Umbilical cord (tissue), 1 donor: ENCODE measurements at regions not wholly inside any gene's neighbourhood (a gene's known extent, or its start where the extent isn't known, plus 50 kb on each side); places are given as distances from the start of the nearest gene placed in this dataset.
"Not testable (repeated sequence)": the region's sequence is repeated elsewhere in the genome, so short reads cannot be mapped to it uniquely, and the experiment has no call there.

Experiments used
- DNase-seq: peaks from one replicate; pipeline ENCODE4 v3.0.0-alpha.2; 2015; ENCODE audit warnings: low spot score

DNA sequence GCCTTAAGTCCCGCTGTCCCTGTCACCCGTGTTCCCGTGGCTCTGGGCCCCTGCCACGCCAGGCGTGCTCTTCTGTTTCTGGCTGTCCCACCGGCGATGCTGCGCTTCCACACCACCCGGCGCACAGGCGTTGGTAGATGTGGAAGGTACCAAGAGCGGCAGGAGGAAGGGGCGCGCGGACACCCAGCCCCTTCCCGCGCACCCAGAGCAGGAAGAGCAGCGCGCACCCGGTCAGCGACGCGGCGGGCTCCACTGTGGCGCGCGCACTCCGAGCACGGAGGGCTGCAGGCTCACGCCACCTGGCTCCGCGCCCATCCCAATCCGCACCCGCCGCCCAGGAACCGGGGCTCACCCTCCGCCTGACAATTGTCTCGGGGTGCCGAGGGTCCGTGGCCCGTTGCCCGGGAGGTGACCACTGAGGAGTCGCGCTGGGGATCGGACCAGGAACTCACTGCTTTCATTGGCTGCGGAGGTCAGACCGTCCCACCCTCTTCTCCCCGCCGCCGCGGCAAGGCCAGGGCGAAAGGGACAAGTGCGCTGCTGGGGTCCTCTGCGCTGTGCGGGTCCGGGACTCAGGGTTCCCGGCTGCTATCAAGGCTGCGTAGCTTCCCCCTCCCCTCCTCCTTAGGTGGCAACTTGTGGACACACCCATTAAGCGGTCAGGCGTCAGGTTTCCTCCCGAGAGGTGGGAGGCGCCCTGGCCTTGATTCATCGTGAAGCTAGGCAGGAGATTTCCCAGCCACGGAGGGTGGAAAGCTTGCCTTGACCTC is 121.6 kb upstream of the ZNF92 start:
- DNase-seq, result peak; percentile 74

DNA sequence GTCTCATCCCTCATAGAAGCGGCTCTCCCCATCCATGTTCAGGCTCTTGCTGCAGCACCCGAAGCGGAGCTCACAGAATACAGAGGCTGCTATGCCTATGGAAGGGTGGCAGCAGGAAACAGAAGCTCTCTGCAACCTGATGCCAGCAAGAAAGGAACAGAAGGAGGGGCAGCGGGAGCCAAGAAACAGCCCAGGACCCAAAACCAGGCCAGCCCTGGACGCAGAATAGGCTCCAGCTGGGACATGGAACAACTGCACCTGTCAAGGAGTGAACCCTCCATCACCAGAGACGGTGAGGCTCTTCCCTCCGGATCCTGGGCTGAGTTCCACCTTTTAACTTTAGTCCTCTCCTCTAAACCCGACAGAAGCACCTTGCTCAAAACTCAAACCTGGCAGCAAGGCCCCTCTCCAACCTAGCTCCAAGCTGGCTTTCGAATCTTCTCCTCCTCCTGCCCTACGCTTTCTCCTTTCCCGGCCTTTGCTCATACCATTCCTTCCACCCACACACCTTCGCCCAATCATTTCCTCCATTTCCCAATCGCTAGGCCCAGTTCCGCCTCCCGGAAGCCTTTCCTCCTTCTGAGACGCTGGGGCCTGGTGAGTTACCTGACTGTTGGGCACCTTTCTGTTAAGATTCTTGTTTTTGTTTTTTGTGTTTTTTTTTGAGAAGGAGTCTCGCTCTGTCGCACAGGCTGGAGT is 122.8 kb upstream of the ZNF92 start:
- no peak for DNase-seq

DNA sequence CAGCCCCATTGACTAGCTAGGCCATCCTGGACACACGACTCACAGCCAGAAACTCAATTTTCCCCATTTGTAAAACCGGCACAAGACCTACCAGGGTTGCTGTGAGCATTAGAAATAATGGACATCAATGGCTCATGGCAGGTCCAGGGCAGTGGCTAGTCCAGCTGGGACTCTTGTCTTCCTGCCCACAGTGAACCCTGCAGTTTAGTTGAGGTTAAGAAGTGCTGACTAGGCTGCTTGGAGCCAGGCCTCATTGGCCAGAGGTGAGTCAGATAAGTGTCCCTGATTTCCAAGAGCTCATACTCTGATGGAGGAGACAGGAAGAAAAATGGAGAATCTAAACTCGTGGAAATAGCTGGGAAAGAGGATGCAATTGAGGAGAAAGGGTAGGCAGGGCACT is 123.4 kb upstream of the ZNF92 start:
- DNase-seq, result no peak

DNA sequence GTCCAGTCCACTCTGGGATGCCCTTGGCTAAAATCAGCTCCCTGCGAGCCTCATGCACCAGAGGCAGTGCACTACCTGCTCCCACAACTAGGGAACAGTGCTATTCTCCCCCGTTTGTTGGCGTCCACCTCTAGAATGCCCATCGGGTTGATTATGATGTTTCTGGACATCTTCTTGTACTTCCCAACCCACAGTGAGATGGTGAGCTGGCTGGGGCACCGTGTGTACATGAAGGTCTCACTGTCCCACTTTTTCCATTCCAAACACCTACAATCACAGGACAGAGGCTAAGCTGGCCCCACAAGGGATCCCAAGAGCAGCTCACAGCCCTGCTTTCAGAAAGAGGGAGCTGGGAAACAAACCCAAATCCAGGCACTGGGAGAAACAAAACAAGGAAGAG is 126.2 kb upstream of the ZNF92 start:
- no peak for DNase-seq

DNA sequence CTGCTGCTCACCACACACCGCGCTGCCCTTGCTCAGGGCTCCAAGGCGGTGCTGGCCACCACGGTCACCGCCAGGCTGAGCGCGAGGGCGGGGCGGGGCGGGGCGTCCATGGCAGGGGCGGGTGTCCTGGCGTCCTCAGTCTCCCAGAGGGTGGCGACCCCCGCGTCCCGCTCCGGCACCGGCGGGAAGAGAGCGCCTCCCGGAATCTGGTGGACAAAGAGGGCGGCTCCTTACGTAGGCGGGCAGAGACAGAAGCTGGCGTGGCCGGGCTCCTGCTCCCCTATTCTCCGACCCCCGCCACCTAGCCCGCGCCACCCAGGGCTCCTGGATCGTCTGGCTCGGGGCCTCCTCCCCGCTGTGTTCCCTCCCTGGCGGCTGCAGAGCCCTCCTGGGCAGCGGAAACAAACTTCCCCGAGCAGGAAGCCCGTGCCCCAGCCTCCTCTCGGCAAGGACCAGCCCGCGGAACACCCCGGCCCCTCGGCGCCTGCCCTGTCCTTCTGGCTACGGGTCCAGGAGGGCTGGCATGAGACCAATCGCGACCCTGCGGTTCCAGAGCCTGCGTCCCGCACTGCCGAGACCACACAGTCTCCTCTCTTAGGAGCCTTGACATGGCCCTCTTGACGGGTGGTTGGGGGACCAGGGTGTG is 133.8 kb upstream of the ZNF92 start:
- peak; percentile 42 for DNase-seq

DNA sequence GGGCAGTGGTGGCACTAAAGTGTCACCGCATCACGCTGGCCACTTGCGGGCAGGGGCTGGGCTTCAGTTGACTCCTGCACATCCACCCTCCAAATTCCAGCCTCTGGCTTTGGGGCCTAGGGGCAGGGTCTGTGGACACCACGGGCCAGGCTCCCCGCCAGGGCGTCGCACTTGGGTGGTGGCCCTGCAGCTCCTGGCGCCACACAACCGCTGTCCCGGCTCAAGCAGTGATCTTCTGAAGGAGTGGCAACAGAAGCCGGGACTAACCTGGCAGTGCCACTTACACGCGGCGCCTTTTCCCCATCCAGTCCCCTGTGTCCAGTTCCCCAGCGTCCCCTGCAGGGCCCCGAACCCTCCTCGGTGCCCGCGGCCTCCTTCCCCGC is 134.3 kb upstream of the ZNF92 start:
- DNase-seq, result no peak

DNA sequence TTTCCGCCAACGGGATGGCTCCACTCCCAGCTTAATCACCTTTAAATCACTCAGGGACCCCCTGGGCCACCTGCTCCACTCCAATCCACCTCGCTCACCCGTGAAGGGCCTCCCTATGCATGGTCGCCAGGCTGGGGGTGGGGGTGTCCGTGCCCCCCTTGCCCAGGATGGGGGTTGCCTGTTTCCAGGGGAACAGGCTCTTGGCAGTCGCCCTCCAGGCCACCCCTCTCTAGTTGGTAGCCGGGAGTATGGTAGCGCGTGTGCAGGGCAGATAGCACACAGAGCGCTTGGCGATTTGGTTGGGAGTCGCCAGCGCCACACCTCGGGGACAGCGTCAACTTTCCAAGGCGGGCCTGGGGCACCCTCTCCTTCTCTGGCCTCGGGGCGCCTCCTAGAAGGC is 134.9 kb upstream of the ZNF92 start:
- DNase-seq, result no peak

DNA sequence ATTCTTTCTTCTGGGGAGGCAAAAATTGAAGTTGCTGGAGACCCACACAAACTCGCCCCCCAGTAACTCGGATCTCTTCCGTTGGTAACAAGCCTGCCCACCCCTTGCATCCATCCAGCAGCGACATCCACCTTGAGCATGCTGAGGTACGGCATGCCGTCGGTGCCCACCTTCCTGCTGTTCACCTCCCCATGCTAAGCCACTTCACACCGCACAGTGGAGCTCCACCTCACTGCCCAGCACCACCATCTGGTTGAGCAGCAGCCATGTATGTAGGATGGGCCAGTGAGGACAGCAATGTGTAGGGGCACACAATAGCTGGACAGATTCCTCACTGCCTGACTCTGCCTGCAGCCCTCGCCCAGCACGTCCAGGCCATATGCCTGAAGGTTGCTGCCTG is 138.1 kb upstream of the ZNF92 start:
- no peak for DNase-seq

DNA sequence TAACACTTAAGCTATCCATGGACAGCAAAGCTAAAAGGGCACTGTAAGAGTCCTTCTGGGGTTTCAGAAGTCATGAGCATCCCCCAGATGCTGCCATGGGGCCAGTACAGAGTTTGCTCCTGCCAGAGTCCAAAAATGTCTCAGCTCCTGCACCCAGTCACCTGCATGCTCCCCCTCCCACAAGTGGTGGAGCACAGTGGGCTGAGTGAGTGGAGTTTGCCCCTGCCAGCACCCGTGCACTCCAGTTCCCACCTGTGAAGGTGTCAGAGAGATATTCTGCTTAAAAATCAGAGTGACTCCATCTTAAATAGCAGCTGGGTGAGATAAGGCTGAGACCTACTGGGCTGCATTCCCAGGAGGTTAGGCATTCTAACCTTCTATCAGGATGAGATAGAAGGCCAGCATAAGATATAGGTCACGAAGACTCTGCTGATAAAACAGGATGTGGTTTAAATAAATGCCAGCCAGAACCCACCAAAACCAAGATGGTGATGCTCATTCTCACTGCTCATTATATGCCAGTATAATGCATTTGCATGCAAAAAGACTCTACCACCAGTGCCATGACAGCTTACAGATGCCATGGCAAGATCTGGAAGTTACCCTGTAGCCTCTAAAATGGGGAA is 140.1 kb upstream of the ZNF92 start:
- DNase-seq, result no peak

DNA sequence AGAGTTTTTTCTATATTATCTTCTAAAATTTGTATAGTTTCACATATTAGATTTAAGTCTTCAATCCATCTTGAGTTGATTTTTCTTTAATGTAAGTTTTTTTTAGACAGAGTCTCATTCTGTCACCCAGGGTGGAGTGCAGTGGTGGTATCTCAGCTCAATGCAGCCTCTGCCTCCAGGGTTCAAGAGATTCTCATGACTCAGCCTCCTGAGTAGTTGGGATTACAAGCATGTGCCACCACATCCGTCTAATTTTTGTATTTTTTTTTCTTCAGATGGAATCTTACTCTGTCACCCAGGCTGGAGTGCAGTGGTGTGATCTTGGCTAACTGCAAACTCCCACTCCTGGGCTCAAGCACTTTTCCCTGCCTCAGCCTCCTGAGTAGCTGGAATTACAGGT is 143.4 kb upstream of the ZNF92 start:
- no peak for DNase-seq

DNA sequence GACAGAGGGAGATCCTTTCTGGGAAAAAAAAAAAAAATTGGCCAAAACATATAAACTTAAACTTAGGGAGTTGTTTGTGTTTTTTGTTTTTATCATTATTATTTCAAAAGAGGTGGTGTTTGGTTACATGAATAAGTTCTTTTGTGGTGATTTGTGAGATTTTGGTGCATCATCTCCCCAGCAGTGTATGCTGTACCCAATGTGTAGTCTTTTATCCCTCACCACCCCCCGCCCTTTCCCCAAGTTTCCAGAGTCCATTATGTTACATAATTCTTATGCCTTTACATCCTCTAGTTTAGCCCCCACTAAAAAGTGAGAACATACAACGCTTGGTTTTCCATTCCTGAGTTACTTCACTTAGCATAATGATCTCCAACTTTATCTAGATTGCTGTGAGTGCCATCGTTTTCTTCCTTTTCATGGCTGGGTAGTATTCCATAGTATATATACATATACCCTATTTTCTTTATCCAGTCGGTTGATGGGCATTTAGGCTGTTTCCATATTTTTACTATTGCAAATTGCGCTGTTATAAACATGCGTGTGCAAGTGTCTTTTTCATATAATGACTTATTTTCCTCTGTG is 148.1 kb upstream of the ZNF92 start:
- DNase-seq, result no peak

DNA sequence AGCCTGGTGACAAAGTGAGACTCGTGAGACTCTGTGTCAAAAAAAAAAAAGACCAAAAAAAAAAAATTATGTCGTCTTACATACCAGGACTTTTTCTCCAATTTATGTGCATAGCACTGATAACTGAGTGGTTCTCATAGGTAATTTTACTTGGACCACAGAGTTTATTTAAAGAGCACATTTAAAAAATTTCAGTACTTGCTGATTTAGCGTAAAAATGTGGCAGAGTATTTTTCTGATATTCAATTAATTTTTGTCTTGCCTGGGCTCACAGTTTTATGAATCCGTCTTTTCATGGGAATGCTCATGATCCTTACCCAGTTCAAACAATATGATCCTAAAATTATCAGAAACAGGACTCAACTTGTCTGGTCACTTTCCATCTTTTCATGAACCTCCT is 151.0 kb upstream of the ZNF92 start:
- DNase-seq, result no peak

DNA sequence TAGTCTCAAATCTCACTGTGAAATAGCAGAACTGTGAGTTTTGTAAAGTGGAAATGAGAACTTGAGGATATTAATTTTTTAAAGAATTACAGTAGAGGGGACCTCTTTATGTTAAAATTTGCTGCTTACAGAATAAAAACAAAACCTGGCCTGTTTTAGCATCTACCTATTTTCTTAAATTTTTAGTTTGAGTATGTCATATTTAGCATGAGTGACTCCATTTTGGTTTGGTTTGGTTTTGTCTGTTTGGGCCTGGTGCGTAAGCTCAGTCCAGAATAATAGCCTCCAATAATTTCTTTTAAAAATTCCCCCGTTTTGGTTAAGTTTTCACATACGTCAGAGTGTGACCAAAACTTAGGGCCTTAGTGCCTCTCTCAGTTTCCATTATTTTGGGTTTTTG is 152.0 kb upstream of the ZNF92 start:
- no peak for DNase-seq

DNA sequence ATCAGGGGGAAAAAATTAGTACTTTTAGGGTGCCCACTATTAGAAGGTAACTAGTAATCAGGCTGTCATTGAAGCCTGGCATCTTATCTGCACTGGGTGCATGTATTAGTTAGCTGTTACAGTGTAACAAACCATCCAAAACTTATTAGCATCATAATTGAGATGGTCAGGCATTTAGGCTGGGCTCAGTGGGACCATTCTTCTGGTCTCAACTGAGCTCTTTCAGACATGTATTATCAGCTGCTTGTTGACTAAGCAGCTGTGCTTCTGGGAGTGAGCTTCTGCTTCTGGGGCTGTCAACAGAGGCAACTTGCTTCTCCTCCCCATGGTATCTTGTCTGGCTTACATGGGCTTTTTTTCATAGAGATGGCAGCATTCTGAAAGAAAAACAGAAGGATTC is 154.0 kb upstream of the ZNF92 start:
- DNase-seq, result no peak

DNA sequence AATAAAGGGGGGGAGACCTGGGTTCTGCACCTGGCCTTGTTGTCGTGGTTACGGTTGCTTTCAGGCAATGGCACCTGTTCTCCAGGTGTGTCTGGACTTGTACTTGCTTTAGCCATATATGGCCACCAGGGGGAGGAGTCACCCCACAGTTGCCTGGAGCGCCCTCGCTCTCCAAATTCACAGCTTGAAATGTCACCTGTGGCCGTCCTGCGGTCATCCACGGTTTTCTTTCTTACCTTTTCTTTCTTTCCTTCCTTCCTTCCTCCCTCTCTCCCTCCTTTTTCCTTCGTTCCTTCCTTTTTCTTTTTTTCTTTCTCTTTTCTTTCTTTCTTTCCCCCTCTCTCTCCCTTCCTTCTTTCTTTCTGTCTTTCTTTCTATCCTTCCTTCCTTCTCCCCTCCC is 157.2 kb upstream of the ZNF92 start:
- peak; percentile 13 for DNase-seq

DNA sequence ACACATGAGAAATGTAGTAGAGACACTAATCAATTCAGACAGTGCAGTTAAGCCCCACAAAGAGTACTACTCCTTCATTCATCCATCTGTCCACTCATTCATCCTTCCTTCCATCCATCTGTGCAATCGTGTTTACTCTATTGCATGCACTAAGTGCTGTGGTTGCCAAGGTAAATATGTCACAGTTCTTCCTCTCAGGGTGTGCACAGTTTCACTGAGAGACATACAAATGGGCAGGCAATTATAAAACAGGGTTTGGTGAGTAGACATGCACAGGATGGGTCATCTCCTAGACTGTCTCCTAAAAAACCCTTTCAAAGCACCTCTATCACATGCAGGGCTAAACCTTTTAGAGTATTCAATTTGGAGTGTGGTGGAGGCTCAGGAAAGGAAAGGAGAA is 160.4 kb upstream of the ZNF92 start:
- DNase-seq, result not testable (repeated sequence)

DNA sequence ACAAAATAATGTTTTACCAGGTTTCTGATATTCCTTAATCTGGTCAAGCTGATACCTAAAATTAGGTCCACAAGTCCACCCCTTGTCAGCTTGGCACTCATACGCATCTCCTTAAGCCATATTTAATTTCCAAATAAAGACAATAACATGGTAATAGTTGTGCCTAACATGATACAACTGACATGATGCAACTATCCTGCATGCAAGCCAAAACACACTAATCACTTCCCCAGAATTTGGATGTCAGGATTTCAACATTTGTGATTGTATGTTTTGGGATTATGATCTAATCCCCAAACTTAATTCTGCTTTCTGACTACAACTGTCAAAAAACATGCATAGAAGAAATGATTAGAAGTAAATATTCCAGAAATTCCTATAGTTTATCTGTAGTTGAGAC is 174.4 kb upstream of the ZNF92 start:
- not testable (repeated sequence) for DNase-seq

DNA sequence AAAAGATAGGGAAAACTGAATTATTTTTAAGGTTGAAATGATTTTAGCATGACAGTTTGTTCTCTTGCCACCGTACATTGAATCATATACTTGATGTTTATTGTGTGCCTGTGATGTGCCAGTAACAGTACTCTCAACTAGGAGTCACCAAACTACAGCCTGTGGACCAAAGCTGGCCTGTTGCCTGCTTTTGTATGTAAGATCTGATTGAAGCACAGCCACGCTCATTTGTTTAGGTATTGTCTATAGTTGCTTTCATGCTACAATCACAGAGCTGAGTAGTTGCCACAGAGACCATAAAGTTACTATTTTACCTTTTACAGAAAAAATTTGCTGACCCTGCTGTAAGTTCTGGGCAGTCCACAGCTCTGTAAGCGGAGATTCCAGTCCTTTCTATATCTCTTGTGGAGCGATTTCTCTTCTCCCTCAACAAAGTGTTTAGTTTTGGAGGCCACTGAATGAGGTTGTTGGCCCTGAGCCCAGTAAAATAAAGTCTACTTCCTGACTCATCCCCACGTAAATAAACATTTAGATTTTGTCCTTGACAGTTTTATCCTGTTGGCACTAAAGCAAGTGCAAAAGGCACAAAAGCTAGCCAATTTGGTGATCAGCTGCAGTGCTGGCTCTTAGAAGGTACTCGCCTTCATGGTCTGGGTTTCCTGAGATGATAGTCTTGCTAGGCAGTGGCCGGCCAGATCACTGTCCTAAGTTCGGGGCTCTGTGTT is 180.2 kb upstream of the ZNF92 start:
- not testable (repeated sequence) for DNase-seq

DNA sequence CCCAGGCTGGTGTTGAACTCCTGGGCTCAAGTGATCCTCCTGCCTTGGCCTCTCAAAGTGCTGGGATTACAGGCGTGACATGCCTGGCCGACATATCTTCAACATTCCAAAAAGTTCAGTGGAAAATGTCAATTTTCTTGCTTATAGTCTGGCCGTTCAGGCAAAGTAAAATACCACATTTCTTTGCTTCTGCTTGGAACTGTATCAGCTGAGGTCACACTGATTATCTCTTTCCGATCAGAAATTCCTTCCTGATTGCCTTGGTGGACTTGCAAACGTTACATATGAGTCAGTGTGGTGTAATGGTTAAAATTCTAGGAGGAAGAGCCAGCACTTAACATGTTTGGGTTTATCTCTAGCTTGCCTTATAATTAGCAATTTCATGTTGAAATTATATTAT is 170.6 kb upstream of the ERV3-1 start:
- not testable (repeated sequence) for DNase-seq

DNA sequence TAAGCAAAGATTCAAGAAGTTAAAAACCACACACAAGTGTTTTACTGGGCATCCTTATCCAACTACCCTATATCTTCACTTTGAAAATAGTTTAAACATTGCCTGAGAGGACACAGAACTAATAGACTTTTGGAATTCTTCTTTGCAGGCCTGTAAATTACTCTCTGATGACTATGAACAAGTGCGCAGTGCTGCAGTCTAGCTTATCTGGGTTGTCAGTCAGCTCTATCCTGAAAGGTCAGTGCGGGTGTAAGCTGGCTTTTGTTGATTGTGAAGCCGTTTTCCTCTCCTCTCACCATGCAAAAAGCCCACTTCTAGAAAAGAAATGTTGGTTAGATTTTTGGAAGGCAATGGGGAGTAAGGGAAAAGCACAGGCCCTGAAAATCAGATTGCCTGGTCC is 143.6 kb upstream of the ERV3-1 start:
- not testable (repeated sequence) for DNase-seq

DNA sequence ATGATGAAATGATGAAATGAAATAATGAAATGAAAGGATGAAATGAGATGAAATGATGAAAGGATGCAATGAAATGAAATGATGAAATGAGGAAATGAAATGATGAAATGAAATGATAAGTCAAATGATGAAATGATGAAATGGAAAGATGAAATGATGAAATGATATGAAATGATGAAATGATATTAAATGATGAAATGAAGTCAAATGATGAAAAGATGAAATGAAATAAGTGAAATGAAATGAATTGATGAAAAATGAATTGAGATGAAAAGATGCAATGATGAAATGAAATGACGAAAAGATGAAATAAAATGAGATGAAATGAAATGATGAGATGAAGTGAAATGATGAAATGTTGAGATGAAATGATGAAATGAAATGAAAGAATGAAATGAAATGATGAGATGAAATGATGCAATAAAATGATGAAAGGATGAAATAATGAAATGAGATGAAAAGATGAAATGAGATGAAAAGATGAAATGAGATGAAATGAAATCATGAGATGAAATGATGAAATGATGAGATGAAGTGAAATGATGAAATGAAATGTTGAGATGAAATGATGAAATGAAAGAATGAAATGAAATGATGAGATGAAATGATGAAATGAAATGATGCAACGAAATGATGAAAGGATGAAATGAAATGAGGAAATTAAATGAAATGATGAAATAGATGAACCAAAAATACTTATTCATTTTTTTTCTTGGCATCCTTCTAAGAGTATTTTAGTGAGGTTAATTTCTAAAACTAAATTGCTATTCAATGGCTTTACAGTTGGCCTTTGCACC is 139.8 kb upstream of the ERV3-1 start:
- not testable (repeated sequence) for DNase-seq
